Fibroblast of the aortic adventitia (primary cell): ENCODE measurements at regions not wholly inside any gene's neighbourhood (a gene's known extent, or its start where the extent isn't known, plus 50 kb on each side); places are given as distances from the start of the nearest gene placed in this dataset.
"Not testable (repeated sequence)": the region's sequence is repeated elsewhere in the genome, so short reads cannot be mapped to it uniquely, and the experiment has no call there.

ENCODE experiments used
- DNase-seq: peaks from one replicate; pipeline ENCODE4 v3.0.0-alpha.2; 2010; ENCODE audit warnings: low read depth
- H3K4me3 ChIP-seq: 2 replicates; pipeline ENCODE4 v1.5.1; 2011; ENCODE audit warnings: low read depth, mild to moderate bottlenecking, control low read depth, low read length, moderate library complexity
- TF ChIP-seq, protein P1 (sequence below): IDR thresholded peaks from 2 replicates; pipeline ENCODE4 v1.5.1; 2011; ENCODE audit warnings: mild to moderate bottlenecking, low read length, control low read depth, inconsistent platforms; ENCODE audit not compliant: insufficient read depth

DNA sequence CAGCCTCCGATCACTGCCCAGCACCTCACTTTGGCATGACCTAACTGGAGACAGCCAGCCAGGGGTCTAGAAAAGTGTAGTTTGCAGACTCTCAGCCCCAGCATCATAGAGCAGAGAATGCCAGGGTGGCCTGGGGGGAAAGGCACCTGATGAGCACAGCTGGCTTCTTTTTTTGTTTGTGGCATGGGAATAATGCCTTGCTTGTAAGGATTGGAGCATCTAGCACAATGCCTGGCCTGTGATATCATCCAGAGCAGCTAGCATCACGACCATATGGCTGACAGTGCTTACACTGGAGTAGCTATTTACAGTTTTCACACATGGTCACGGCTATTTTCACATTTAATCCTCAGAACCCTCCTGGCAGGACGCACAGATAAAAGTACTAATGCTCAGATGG is 594.8 kb upstream of the B3GAT1 start:
- no peak for DNase-seq

DNA sequence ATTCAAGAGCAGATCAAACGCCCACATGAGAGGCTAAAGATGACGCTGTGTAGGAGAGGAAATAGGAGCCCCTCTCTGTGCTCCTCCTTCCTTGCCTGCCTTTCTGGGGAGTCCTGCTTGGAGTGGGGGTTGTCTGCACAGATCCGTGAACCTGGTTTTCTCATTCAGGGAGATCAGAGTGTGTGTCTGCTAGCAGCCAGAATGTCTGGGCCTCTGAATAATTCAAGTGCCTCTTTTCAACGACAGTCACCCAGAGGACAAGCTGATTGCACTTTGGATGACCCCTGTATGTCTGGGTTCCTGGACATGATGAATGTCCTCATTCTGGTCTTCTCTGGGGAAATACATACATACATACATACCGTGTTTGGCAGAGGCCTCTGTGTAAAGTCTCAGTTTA is 592.5 kb upstream of the B3GAT1 start:
- TF ChIP-seq, protein P1, sequence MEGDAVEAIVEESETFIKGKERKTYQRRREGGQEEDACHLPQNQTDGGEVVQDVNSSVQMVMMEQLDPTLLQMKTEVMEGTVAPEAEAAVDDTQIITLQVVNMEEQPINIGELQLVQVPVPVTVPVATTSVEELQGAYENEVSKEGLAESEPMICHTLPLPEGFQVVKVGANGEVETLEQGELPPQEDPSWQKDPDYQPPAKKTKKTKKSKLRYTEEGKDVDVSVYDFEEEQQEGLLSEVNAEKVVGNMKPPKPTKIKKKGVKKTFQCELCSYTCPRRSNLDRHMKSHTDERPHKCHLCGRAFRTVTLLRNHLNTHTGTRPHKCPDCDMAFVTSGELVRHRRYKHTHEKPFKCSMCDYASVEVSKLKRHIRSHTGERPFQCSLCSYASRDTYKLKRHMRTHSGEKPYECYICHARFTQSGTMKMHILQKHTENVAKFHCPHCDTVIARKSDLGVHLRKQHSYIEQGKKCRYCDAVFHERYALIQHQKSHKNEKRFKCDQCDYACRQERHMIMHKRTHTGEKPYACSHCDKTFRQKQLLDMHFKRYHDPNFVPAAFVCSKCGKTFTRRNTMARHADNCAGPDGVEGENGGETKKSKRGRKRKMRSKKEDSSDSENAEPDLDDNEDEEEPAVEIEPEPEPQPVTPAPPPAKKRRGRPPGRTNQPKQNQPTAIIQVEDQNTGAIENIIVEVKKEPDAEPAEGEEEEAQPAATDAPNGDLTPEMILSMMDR, result no peak
- no peak for DNase-seq
- no peak overlapping the region for H3K4me3 ChIP-seq

More for the DNA sequence above, 594.8 kb upstream of the B3GAT1 start:
- H3K4me3 ChIP-seq, result no peak overlapping the region
- TF ChIP-seq, protein P1, result no peak

DNA sequence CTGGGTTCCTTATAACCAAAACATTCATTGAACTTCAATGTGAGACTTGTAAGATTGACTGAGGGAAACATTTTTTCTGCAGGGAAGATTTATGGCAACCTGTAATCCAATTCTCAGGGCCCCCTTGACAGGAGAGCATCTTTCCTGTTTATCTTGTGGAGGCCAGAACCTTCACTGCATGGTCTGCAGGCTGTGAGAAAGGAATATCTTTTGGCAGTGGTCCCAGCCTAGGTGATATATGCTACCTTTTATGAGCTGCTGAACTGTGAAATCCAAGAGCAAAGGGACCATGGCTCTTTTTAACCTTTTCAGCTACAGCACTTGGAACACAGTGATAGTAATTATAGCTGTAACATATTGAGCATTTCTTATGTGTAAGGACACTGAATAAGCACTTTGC is 590.2 kb upstream of the B3GAT1 start:
- no peak overlapping the region for H3K4me3 ChIP-seq
- no peak for DNase-seq
- TF ChIP-seq, protein P1, result no peak

DNA sequence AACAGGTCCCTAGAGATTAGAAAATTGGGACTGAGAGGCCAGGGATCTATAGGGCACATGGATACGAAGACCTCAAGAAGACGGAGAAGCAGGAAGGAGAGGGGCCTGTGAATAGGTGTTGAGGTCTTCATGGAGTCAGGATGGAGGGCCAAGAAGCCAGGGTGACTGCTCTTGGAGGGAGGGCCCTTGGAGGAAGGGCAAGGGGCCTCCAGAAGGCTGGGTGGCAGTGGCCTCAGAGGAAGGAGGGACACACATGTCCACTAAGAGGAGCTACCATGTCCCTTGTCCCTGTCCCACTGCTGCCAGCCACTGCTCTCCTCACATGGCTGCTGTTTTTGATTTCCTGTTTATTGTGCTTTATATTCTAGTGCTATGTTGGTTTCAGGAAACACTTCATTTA is 589.5 kb upstream of the B3GAT1 start:
- H3K4me3 ChIP-seq, result no peak overlapping the region
- no peak for DNase-seq
- TF ChIP-seq, protein P1, result no peak

DNA sequence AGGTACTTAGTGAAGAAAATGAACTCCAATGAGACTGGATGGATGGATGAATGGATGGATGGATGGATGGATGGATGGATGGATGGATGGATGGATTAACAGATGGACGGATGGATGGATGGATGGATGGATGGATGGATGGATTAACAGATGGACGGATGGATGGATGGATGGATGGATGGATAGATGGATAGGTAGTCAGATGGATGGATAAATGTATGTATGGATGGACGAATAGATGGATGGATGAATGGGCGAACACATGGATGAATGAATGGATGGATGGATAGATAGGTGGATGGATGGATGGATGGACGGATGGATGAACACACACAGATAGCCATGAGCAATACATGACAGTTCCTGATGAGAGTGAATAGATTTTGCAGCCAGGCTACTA is 589.0 kb upstream of the B3GAT1 start:
- not testable (repeated sequence) for H3K4me3 ChIP-seq, DNase-seq

DNA sequence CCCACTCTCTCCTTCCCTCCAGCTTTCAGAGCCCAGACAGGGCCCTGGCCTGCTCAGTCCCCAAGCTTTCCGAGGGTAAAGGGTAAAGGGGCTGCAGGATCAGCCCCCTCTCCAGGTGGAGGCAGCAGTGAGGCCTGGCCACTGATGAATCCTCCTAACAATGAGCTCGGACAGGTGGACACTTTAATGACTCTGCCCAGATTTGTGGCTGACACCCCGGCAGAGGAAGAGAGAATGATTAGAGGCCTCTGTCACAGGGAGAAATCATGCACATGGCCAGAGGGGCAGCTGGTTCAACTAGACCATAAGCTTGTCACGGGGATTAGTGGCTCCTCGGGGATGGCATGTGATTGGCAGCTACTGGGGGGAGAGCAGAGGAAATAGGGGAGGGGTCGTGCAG is 587.5 kb upstream of the B3GAT1 start:
- TF ChIP-seq, protein P1, result no peak
- no peak for DNase-seq

DNA sequence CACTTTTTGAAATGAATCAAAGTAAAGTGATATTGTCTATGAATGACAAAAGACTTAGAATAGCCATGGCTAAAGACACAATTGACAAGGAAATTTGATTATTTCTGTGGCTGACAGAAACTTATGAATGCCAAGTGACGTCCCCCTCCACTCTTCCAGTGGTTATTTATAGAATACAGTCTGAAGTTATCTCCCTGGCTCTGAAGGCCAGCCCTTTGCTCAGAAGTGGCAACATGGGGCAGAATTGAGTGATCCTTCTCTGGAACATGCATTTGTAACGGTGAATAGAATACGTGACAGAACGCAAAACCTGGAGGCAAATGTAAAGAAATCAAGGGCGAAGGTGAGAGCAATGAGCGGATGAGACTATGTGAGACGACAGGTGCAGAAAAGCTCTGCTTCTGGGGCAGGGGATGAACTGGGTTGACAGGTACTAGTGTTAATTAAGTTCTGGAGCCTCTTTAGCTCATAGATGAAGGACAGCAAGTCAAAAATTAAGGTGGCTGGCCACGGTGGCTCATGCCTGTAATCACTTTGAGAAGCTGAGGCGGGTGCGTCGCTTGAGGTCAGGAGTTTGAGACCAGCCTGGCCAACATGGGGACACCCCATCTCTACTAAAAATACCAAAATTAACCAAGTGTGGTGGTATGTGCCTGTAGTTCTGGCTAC is 585.7 kb upstream of the B3GAT1 start:
- DNase-seq, result no peak
- TF ChIP-seq, protein P1, result no peak
- no peak overlapping the region for H3K4me3 ChIP-seq

More for the DNA sequence above, 587.5 kb upstream of the B3GAT1 start:
- no peak overlapping the region for H3K4me3 ChIP-seq
